ENCODE measurements at regions not wholly inside any gene's neighbourhood (a gene's known extent, or its start where the extent isn't known, plus 50 kb on each side); places are given as distances from the start of the nearest gene placed in this dataset.

GRCh38 chr20:53871541-53871940, 198.9 kb downstream of the BCAS1 start:
- no peak for TF ChIP-seq POLR2A (IDR thresholded peaks at IDR 0.05; ENCODE audit: low read depth)
- TF ChIP-seq CTCF (IDR thresholded peaks at IDR 0.05) = no peak
- TF ChIP-seq EP300 (IDR thresholded peaks at IDR 0.05) = no peak
- TF ChIP-seq POLR2AphosphoS5 (IDR thresholded peaks at IDR 0.05) = no peak
